Activated T-helper 1 cell treated with anti-CD3 and anti-CD28 coated beads, Interleukin-12 subunit alpha, Interleukin-12 subunit beta, Interleukin-2, Interleukin-4 antibody, amounts not matched to agents 30 ng/mL and 10 ng/mL and 1 ng/mL, durations not matched to agents 14 hours and 24 hours and 36 hours (primary cell): ENCODE measurements at regions not wholly inside any gene's neighbourhood (a gene's known extent, or its start where the extent isn't known, plus 50 kb on each side); places are given as distances from the start of the nearest gene placed in this dataset.

Experiments
- DNase-seq: peaks from one replicate; pipeline ENCODE4 v3.0.0; 2021; ENCODE audit warnings: low spot score
- H3K27ac Mint-ChIP-seq: one replicate; pipeline ENCODE4 v1.8.0; 2021; ENCODE audit warnings: mild to moderate bottlenecking, mixed read lengths
- H3K27me3 Mint-ChIP-seq: one replicate; pipeline ENCODE4 v1.8.0; 2022; ENCODE audit warnings: mild to moderate bottlenecking, moderate library complexity, mixed read lengths; ENCODE audit not compliant: insufficient read depth
- H3K36me3 Mint-ChIP-seq: one replicate; pipeline ENCODE4 v1.8.0; 2021; ENCODE audit warnings: low read depth, mixed read lengths
- H3K4me1 Mint-ChIP-seq: one replicate; pipeline ENCODE4 v1.8.0; 2021; ENCODE audit warnings: low read depth, mixed read lengths
- H3K4me3 Mint-ChIP-seq: one replicate; pipeline ENCODE4 v1.8.0; 2021; ENCODE audit warnings: mild to moderate bottlenecking, moderate library complexity, mixed read lengths
- H3K9me3 Mint-ChIP-seq: one replicate; pipeline ENCODE4 v1.8.0; 2021; ENCODE audit warnings: mixed read lengths
- intact Hi-C: fragments of 100-400 bp; cut with micrococcal nuclease; formaldehyde crosslinking; loops from one replicate; pipeline ENCODE4 v1.15.1; 2024

GRCh38 chr5:87770016-87770570 is 357.4 kb upstream of the CCNH start:
- peaks cover 8% of the 10 kb centered on the region for H3K27me3 Mint-ChIP-seq
- no peak overlapping the region for H3K4me3 Mint-ChIP-seq
- no peaks in the 10 kb centered on the region for H3K9me3 Mint-ChIP-seq
- no peak for DNase-seq
- H3K4me1 Mint-ChIP-seq, result no peaks in the 10 kb centered on the region
- no peaks in the 10 kb centered on the region for H3K36me3 Mint-ChIP-seq
- intact Hi-C loops, result no loop called here
- H3K27ac Mint-ChIP-seq, result no peak overlapping the region

- H3K27ac Mint-ChIP-seq, result no peak overlapping the region
- DNase-seq, result no peak
- no peaks in the 10 kb centered on the region for H3K4me1 Mint-ChIP-seq
- H3K36me3 Mint-ChIP-seq, result no peaks in the 10 kb centered on the region
- intact Hi-C loops, result no loop called here
- H3K4me3 Mint-ChIP-seq, result no peak overlapping the region
- H3K9me3 Mint-ChIP-seq, result no peaks in the 10 kb centered on the region
- peaks cover 8% of the 10 kb centered on the region for H3K27me3 Mint-ChIP-seq
Observed at GRCh38 chr5:87769157-87769556, 356.4 kb upstream of the CCNH start.

- Mint-ChIP-seq H3K4me1 (no peaks in the 10 kb centered on the region), H3K27me3 (peaks cover 6% of the 10 kb centered on the region), H3K27ac (no peak overlapping the region), H3K4me3 (no peak overlapping the region), H3K9me3 (no peaks in the 10 kb centered on the region), H3K36me3 (no peaks in the 10 kb centered on the region)
- intact Hi-C loops, result no loop called here
- no peak for DNase-seq
Observed at GRCh38 chr5:87768190-87768589, 355.5 kb upstream of the CCNH start.

- no peak overlapping the region for H3K27ac Mint-ChIP-seq
- peaks cover 6% of the 10 kb centered on the region for H3K27me3 Mint-ChIP-seq
- H3K4me1 Mint-ChIP-seq, result no peaks in the 10 kb centered on the region
- intact Hi-C loops, result no loop called here
- no peak for DNase-seq
- no peak overlapping the region for H3K4me3 Mint-ChIP-seq
- no peaks in the 10 kb centered on the region for H3K36me3 Mint-ChIP-seq
- H3K9me3 Mint-ChIP-seq, result no peaks in the 10 kb centered on the region
Observed at GRCh38 chr5:87765009-87765408, 352.3 kb upstream of the CCNH start.

GRCh38 chr5:87762631-87763030 is 349.9 kb upstream of the CCNH start:
- intact Hi-C loops, result no loop called here
- no peaks in the 10 kb centered on the region for H3K9me3 Mint-ChIP-seq
- no peaks in the 10 kb centered on the region for H3K4me1 Mint-ChIP-seq
- no peaks in the 10 kb centered on the region for H3K36me3 Mint-ChIP-seq
- no peak overlapping the region for H3K27ac Mint-ChIP-seq
- DNase-seq, result no peak
- peaks cover 2% of the 10 kb centered on the region for H3K27me3 Mint-ChIP-seq
- no peak overlapping the region for H3K4me3 Mint-ChIP-seq

- no peak overlapping the region for H3K4me3 Mint-ChIP-seq
- H3K4me1 Mint-ChIP-seq, result no peaks in the 10 kb centered on the region
- H3K9me3 Mint-ChIP-seq, result no peaks in the 10 kb centered on the region
Observed at GRCh38 chr5:87756951-87757350, 344.2 kb upstream of the CCNH start.

GRCh38 chr5:87755360-87755759 is 342.6 kb upstream of the CCNH start:
- H3K9me3 Mint-ChIP-seq, result no peaks in the 10 kb centered on the region
- no peak overlapping the region for H3K4me3 Mint-ChIP-seq
- H3K36me3 Mint-ChIP-seq, result no peaks in the 10 kb centered on the region
- intact Hi-C loops, result no loop called here
- no peak overlapping the region for H3K27ac Mint-ChIP-seq
- no peak for DNase-seq
- no peaks in the 10 kb centered on the region for H3K4me1 Mint-ChIP-seq
- peaks cover 4% of the 10 kb centered on the region for H3K27me3 Mint-ChIP-seq

More at GRCh38 chr5:87756951-87757350, 344.2 kb upstream of the CCNH start:
- Mint-ChIP-seq H3K27me3 (peaks cover 4% of the 10 kb centered on the region), H3K36me3 (no peaks in the 10 kb centered on the region), H3K27ac (no peak overlapping the region)
- intact Hi-C loops, result no loop called here
- no peak for DNase-seq

GRCh38 chr5:87754009-87754757 is 341.5 kb upstream of the CCNH start:
- DNase-seq, result no peak
- intact Hi-C loops, result no loop called here
- H3K4me1 Mint-ChIP-seq, result no peaks in the 10 kb centered on the region
- no peak overlapping the region for H3K4me3 Mint-ChIP-seq
- H3K9me3 Mint-ChIP-seq, result no peaks in the 10 kb centered on the region
- peaks cover 4% of the 10 kb centered on the region for H3K27me3 Mint-ChIP-seq
- H3K36me3 Mint-ChIP-seq, result no peaks in the 10 kb centered on the region
- H3K27ac Mint-ChIP-seq, result no peak overlapping the region

GRCh38 chr5:87752362-87752761 is 339.6 kb upstream of the CCNH start:
- no peak overlapping the region for H3K27ac Mint-ChIP-seq
- no peaks in the 10 kb centered on the region for H3K4me1 Mint-ChIP-seq
- peaks cover 4% of the 10 kb centered on the region for H3K27me3 Mint-ChIP-seq
- no peak for DNase-seq
- no peaks in the 10 kb centered on the region for H3K9me3 Mint-ChIP-seq
- intact Hi-C loops, result no loop called here
- no peak overlapping the region for H3K4me3 Mint-ChIP-seq
- no peaks in the 10 kb centered on the region for H3K36me3 Mint-ChIP-seq

- DNase-seq, result no peak
- no peak overlapping the region for H3K27ac Mint-ChIP-seq
- intact Hi-C loops, result no loop called here
- no peaks in the 10 kb centered on the region for H3K36me3 Mint-ChIP-seq
- no peaks in the 10 kb centered on the region for H3K4me1 Mint-ChIP-seq
- no peak overlapping the region for H3K4me3 Mint-ChIP-seq
- no peaks in the 10 kb centered on the region for H3K9me3 Mint-ChIP-seq
- H3K27me3 Mint-ChIP-seq, result peaks cover 4% of the 10 kb centered on the region
Observed at GRCh38 chr5:87751824-87752223, 339.1 kb upstream of the CCNH start.

- H3K4me3 Mint-ChIP-seq, result no peak overlapping the region
- no peak overlapping the region for H3K27ac Mint-ChIP-seq
- intact Hi-C loops, result no loop called here
Observed at GRCh38 chr5:87746891-87747377, 334.2 kb upstream of the CCNH start.

GRCh38 chr5:87746341-87746740 is 333.6 kb upstream of the CCNH start:
- H3K27me3 Mint-ChIP-seq, result peaks cover 1% of the 10 kb centered on the region
- DNase-seq, result no peak
- no peaks in the 10 kb centered on the region for H3K4me1 Mint-ChIP-seq
- H3K9me3 Mint-ChIP-seq, result no peaks in the 10 kb centered on the region
- intact Hi-C loops, result no loop called here
- H3K4me3 Mint-ChIP-seq, result no peak overlapping the region
- no peak overlapping the region for H3K27ac Mint-ChIP-seq
- no peaks in the 10 kb centered on the region for H3K36me3 Mint-ChIP-seq

More at GRCh38 chr5:87746891-87747377, 334.2 kb upstream of the CCNH start:
- Mint-ChIP-seq H3K36me3 (no peaks in the 10 kb centered on the region), H3K9me3 (no peaks in the 10 kb centered on the region), H3K27me3 (peaks cover 1% of the 10 kb centered on the region), H3K4me1 (no peaks in the 10 kb centered on the region)
- no peak for DNase-seq

- no peak overlapping the region for H3K27ac Mint-ChIP-seq
- no peak for DNase-seq
- intact Hi-C loops, result no loop called here
- H3K4me1 Mint-ChIP-seq, result no peaks in the 10 kb centered on the region
- H3K4me3 Mint-ChIP-seq, result no peak overlapping the region
- no peaks in the 10 kb centered on the region for H3K9me3 Mint-ChIP-seq
- H3K27me3 Mint-ChIP-seq, result peaks cover 1% of the 10 kb centered on the region
- no peaks in the 10 kb centered on the region for H3K36me3 Mint-ChIP-seq
Observed at GRCh38 chr5:87741881-87742280, 329.2 kb upstream of the CCNH start.
